HG02642 (cell line): ENCODE measurements at regions not wholly inside any gene's neighbourhood (a gene's known extent, or its start where the extent isn't known, plus 50 kb on each side); places are given as distances from the start of the nearest gene placed in this dataset.
"Not testable (repeated sequence)": the region's sequence is repeated elsewhere in the genome, so short reads cannot be mapped to it uniquely, and the experiment has no call there.

Experiments
- ATAC-seq: cut with Tn5 transposase; IDR thresholded peaks from one replicate; pipeline ENCODE4 v1.9.1; 2021; ENCODE audit warnings: mild to moderate bottlenecking; ENCODE audit not compliant: unreplicated experiment, poor library complexity

GRCh38 chr13:80501556-80501955, 160.6 kb upstream of the SPRY2 start:
- ATAC-seq = no peak

GRCh38 chr13:80499536-80500290, 158.8 kb upstream of the SPRY2 start:
- ATAC-seq = no peak

- ATAC-seq = no peak
Observed at GRCh38 chr13:80498433-80498832, 157.5 kb upstream of the SPRY2 start.

- ATAC-seq = no peak
Observed at GRCh38 chr13:80497978-80498377, 157.1 kb upstream of the SPRY2 start.

GRCh38 chr13:80497439-80497838, 156.5 kb upstream of the SPRY2 start:
- ATAC-seq = no peak

GRCh38 chr13:80496721-80497397, 155.9 kb upstream of the SPRY2 start:
- ATAC-seq = no peak

GRCh38 chr13:80490491-80490943, 149.6 kb upstream of the SPRY2 start:
- not testable (repeated sequence) for ATAC-seq

- no peak for ATAC-seq
Observed at GRCh38 chr13:80486402-80486801, 145.5 kb upstream of the SPRY2 start.

GRCh38 chr13:80483157-80483556, 142.2 kb upstream of the SPRY2 start:
- ATAC-seq = no peak

GRCh38 chr13:80481588-80481987, 140.7 kb upstream of the SPRY2 start:
- no peak for ATAC-seq

- ATAC-seq = no peak
Observed at GRCh38 chr13:80477661-80478443, 136.9 kb upstream of the SPRY2 start.

GRCh38 chr13:80476953-80477352, 136.0 kb upstream of the SPRY2 start:
- ATAC-seq = no peak

- ATAC-seq = no peak
Observed at GRCh38 chr13:80475718-80476117, 134.8 kb upstream of the SPRY2 start.

GRCh38 chr13:80473695-80474094, 132.8 kb upstream of the SPRY2 start:
- ATAC-seq = no peak

- no peak for ATAC-seq
Observed at GRCh38 chr13:80469853-80470381, 129.0 kb upstream of the SPRY2 start.

- no peak for ATAC-seq
Observed at GRCh38 chr13:80469105-80469852, 128.4 kb upstream of the SPRY2 start.

GRCh38 chr13:80465321-80465720, 124.4 kb upstream of the SPRY2 start:
- no peak for ATAC-seq

- ATAC-seq = no peak
Observed at GRCh38 chr13:80463673-80464352, 122.9 kb upstream of the SPRY2 start.

GRCh38 chr13:80462567-80462966, 121.6 kb upstream of the SPRY2 start:
- no peak for ATAC-seq

GRCh38 chr13:80462037-80462436, 121.1 kb upstream of the SPRY2 start:
- no peak for ATAC-seq
